Middle frontal gyrus (tissue), 1 donor: ENCODE measurements at regions not wholly inside any gene's neighbourhood (a gene's known extent, or its start where the extent isn't known, plus 50 kb on each side); places are given as distances from the start of the nearest gene placed in this dataset.

Experiments
- DNase-seq: peaks from one replicate; pipeline ENCODE4 v3.0.0-alpha.2; 2015; ENCODE audit warnings: low spot score; ENCODE audit errors: extremely low spot score

DNA sequence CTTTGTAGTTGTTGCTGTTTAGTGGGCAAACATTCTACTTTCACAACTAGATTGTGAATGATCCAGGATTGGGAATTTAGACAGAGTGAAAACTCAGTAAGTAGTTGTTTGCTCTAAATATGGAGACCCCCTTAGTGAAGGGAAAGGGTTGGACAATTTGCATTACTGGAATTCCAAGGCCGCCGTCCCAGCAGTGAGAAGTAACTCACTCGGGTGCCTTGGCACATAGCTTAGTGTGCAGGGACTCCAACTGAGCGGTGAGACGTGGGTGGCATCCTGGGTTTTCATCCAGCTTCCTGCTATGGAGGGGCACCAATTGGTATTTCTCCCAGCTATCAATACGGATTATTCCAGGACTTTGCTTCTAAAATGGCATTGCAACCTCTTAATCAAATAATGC is 69.7 kb upstream of the FCN1 start:
- no peak for DNase-seq

DNA sequence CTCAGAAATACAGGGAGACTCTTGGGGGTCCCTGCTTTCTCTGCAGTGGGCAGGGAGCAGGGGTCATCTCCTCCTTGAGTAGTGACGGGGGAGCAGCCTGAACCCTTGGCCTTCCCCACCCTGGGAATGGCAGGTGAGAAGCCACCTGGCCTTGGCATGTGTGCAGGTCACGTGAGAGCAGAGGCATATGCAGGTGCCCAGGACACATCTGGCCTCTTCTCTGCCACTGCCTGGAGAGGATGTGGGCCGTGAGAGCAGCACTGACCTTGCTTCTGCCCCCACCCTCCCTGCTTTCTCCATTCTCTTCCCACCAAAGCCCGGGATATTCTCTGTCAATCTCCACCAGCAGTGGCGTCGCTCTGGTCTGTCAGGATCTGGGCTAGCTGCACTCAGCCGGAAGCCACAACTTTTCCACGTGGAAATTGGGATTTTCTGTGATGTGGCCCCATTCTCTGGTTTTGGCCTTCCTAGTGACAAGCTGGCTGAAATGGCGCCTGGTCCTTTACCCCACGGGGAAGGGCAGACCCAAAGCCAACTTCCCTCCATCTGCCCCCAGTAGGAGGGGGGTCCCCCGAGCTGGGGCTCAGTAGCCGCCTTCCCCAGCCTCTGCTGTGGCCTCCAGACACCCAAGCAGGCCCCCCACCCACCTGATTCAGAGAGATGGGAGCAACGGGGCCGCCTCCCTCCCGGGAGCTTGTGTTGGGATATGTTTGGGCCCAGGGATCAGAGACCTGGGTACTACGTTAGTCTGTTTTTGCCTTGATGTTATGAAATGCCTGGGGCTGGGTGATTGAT is 70.4 kb upstream of the FCN1 start:
- DNase-seq: no peak

DNA sequence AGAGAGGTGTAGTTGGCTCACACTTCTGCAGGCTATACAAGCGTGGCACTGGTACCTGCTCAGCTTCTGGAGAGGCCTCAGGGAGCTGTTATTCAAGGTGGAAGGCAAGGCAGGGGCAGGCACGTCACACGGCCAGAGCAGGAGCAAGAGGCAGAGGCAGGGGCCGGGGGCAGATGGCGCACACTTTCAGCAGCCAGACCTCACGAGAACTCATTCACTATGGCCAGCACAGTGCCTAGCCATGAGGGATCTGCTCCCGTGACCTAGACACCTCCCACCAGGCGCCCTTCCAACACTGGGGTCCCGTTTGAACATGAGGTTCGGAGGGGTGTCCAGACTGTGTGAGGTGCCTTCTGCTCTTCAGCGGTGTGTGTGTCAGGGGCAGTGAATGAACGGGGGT is 71.0 kb upstream of the FCN1 start:
- no peak for DNase-seq

DNA sequence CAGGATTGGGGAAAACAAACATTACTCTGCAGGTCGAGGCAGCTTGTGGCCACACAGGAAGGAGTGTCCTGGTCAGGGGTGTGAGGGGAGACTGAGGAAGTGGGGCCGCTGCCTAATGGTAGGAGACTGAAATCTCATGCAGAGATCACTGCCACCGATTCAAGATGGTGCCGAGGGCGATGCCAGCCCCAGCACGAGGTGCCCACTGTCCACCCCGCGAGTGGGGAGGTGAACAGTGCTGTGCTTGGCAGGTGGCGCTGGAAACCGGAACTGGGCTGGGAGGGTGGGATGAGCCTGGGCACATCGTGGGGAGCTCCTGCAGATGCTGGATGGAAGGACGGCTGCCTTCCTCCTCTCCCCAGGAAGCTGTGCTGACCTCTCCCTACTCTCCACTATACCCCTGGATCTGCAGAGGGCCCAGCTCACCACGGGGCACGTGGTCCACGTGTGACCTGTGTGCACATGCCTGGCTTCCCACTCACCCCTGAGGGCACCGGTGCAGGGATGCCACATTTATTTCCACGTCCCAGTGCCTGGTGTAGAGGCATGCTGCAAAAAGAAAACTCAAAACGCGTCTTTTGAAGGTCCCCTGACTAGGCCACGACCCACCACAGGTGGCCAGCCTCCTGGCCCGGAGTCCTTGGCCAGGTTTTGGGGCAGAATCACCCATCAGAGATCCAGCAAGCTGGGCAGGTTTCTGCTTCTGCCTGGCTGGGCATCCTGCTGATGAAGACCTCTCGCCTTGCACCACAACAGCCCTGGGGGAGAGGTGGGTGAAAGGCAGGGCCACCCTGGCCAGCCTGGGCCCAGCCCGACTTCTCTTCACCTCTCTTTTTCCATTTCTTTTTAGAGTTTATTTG is 71.7 kb upstream of the FCN1 start:
- no peak for DNase-seq

DNA sequence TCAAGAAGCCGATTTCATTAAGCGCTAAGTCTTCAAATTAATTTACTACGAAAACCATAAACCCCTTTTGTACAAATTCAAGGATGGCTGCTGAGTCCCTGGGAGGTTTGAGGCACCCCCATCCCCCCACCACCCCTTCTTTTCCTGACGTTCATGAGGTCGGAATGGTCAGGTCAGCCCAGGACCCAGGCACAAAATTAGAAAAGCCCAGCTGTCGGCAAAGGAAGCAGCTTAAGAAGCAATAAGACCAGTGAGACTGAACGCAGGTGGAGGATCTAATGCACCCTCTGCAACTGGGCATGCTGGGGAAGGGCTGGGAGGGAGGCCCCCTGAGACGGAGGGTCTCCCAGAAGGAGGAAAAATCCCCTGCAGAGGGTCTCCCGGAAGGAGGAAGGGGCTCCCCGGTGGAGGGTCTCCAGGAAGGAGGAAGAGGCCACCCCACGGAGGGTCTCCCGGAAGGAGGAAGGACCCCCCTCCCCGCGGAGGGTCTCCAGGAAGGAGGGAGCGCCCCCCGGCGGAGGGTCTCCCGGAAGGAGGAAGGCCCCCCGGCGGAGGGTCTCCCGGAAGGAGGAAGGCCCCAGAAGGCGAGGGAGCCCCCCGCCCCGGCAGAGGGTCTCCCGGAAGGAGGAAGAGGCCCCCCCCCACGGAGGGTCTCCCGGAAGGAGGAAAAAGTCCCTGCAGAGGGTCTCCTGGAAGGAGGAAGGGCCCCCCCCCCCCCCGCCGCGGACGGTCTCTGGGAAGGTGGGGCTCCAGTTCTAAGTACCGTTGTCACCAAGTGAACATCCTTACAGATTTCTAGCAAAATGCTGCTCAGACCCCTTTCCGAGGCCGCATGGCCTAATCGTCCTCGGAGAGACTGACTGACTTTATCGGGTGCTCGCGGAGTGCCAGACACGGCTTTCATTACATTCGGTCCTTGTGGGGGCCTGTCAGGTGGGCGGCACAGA is 74.4 kb upstream of the FCN1 start:
- no peak for DNase-seq

DNA sequence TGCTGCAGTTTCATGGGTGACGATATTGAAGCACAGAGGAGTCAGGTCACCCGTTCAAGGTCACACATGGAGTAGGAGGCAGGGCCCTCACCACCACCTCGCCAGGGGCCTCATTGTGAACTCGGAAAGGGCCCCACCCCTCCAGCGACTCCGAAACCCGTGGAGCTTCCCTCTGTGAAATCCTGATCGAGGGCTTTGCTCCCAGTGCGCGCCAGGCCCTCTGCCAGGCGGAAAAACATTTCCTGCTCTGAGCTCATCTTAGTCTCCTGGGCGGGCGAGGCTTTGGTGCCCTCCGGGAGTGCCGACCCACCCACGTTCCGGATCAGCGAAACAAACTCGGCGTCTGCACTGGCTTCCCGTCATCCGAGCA is 75.0 kb upstream of the FCN1 start:
- no peak for DNase-seq

DNA sequence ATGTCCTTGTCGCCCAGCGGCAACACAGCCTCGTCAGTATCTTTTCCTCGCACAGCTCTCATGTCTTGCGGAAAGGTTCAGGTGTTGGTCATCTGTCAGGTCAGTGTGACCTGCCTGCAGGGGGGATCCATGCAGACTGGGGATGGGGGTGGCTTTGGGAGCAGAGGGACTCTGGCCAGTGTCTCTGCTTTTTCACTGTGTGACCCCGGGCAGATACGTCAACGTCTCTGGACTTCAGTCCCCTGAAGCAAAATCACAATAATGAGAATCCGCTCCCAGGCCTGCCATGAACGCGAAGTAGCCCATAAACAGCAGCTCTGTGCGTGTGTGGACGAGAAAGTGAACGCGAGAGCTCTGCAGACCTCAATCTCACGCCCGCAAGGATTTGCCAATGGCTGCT is 75.7 kb upstream of the FCN1 start:
- no peak for DNase-seq

DNA sequence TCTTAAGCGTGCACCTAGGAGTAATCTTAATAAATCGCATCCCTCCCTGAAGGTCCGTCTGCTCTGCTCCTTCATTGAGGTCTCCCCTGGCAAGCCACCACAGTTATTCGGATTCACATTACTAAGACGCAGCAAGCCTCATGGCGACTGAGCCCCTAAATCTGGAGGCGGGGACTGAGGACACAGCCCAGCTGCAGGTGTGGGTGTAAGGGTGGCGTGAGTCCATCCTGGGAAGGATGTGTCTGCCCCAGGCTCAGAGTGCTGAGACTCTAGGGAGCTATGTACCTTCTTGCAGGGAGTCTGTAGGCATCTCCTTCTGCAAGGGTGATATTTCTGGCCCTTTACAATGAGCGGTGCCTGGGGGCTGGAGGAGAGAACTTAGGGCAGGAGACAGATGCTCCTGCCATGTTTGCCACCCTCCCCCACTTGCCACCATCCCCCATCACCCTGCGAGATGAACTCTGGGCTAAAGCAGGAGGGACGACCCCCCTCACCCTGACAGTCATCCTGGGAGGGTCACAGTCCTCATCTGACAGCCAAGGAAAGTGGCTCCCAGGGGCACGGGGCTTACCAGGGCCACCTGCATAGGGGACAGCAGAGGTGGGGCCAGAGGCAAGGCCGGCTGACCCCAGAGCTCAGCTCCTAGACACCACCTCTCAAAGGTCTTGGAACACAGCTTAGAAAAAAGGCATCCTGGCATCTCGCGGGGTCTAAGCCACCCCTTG is 76.4 kb upstream of the FCN1 start:
- no peak for DNase-seq

DNA sequence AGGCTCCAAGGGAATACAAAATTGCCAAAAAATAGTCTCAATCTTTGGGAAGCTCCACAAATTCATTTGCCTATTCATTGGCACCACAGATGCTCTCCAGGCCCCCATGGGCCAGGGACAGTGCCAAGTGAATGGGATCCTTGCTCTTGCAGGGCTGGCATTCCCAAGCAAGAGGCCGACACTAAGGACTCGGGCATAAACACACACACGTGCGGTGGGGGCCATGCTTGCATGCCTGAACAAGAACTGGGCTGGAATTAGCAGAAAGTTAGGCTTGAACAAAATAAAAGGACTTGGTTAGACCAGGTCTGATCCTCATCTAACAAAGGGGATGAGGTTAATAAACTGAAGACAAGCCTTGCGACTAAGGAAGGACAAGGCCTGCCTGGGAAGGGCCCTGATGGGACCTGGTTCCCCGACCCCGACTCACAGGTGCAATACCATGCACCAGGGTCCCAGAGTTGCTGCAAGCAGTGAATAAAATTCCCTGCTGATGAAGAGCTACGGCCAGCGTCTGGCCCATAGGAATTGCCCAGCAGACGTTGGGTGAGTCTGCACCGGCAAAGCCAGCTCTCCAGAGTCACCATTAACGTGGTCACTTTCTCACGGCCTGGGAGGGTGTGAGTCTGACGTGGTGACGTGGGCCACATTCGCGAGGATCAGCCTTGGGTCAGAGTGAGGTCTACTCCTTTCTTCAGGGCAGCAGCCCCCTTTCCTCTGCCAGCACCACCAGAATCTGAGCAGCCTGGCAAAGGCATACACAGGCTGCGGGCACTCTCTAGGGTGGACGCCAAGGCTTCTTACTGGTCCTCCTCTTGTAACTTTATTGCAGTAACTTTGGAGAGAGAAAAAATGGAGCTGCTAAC is 77.4 kb upstream of the FCN1 start:
- no peak for DNase-seq

DNA sequence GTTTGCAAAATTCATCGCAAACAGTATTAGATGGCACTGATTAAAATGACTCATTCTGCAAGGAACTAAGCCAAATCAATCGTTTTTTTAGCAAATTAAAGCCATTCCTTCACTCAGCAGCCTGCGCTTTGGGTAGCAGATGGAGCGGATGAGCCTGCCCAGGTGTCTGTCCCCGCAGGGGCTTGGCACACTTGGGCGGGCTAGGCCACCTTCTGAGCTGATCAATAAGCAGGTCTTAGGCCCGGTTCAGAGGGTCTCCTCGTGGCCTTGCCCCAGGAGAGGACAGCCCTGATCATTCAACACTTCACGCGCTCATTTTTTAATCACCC is 78.0 kb upstream of the FCN1 start:
- DNase-seq: no peak

DNA sequence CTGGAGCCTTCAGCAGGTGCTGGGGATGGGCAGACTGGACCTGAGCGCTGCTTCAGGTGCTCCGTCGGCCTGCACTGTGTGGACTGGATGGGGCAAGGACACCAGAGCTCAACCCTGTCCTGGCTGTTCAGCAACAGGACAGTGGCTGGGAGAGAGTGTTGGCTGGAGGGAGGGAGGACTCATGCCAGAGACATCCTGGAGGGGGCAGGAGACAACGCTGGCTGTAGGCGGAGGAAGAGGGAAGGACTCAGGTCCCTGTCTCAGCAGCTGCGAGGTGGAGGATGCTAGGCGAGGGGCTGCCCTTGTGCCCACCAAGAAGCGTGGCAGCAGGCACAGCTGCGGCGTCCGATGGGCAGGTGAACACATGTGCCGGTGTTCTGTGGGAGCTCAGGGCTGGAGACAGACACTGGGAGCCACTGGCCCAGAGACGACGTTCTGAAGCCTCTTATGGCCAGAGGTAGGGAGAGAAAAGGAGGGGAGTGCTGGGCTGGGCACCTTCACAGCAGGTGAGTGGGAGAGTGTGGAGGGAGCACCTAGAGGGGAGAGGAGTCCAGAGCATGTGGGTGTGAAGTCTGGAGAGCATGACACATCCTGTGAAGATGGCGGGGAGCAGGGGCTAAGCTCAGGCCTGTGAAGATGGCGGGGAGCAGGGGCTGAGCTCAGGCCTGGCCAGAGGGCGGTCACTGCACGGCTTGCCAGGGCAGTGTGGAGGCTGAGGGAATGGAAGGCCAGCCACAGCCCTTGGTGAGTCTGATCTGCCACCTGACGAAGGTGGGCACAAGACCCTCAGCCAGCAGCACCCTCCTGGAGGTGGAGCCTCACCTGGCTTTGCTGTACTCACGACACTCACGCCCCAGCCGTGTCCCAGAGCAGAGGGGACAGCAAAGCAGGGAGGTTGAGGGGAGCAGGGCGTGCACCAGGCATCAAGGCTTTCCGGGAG is 79.1 kb upstream of the FCN1 start:
- no peak for DNase-seq

DNA sequence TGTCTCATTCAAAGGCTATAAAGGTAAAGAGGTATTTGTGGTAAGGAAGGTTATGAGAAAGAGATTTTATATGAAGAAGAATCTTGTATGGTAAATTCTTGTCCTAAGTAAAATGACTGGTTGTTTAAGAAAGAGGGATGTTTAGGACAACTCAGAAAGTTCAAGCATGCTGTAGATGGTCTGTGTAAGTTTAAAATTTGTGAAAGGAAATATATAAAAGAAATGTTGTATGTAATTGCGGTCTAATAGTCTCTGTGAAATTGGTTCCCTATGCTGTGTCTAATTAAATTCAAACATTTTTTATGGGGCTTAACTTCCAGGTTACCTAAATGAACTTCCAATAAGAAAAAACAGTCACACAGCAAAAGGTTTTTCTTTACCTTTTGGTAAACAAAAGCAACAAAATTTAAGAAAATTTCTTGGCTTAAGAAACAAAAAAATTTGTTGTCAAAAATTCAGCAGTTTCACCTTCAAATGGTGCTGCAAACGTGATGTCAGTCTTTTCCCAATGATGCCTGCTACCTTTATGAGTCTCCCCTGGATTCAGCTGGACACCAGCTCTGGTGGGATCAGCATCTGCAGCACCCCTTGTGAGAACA is 83.0 kb upstream of the FCN1 start:
- DNase-seq: no peak

DNA sequence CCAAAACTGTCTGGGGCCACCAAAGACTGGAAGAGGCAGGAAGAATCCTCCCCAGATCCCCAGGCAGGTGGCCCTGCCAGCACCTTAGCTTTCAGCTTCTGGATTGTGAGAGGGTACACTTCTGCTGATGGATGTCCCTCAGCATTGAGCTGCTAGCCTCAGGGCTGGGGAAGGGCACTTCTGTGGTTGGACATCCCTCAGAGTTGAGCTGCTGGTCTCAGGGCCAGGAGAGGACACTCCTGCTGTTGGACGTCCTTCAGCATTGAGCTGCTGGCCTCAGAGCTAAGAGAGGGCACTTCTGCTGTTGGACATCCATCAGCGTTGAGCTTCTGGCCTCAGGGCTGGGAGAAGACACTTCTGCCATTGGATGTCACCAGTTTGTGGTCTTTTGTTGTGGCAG is 83.8 kb upstream of the FCN1 start:
- DNase-seq: no peak

DNA sequence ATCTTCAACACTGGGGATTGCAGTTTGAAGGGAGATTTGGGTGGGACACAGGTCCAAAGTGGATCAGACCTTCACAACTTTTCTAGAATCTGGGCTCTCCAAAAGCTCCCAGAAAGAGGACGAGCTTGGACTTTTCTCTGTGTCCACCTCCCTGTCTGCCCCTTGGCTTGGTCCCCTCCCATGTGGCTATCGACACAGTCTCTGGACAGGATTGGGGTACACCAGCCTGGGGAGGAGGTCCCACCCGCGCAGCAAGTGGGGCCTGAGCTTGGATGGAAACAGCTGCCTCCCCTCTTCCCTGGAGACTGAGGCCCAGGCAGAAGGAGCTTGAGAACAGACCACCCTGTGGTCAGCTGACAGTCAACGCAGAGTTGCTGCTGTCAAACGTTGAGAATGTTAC is 84.6 kb upstream of the FCN1 start:
- DNase-seq: no peak

DNA sequence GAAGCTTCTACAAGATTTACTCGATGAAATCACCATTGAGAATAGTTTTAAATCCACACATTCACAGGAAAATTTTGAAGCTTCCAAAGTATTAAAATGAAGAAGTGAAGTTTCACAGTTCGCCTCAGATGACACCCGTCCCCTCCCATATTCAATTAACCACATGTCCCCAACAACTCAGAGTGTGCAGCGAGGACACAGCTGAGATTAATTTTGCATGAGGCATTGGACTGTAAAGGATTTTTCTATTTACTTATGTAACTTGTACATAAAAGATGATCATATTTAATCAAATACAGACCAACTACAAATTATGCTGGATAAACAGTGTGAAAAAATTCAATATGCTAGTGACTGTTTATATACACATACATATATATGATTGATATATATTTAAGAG is 84.7 kb upstream of the OLFM1 start:
- DNase-seq: no peak

DNA sequence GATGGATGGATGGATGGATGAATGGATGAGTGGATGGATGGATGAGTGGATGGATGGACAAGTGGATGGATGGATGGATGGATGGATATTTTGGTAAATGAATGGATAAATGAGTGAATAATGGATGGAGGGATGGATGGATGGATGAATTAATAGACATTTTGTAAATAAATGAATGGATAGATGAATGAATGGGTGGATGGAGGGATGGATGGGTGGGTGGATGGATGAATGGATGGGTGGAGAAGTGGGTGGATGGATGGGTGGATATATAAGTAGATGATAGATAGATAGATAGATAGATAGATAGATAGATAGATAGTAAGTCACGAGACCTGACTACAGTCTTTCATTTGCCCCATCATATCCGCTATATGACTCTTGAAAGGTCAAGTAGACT is 82.7 kb upstream of the OLFM1 start:
- no peak for DNase-seq

DNA sequence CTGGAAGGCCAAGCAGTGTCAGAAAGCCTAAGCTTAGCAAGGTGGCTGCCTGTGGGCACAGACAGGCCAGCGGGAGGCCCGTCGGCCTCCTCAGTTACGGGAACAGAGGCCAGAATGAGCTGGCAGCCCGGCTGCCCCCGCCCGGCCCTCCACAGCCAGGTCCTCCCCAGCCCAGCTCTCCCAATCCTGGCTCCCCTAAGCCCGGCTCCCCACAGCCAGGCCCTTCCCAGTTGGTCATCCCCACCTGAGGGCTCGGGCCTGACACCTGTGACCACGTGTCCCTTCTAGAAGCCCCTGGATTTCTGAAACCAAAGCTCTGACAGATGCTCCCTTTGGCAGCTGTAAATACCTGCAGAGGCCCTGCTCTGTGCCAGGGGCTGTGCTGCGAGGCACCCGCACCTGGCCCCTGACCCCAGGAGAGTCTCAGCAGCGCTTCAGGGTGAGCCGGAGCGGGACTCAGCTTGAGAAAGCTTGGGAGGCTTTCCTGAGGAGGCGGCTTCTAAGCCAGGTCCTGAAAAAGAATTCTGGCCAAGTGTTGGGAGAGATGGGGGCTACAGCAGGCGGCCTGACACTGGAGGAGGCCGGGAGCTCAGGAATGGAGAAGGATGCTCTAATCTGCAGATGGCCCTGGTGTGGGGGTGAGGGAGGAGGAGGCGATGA is 80.4 kb upstream of the OLFM1 start:
- DNase-seq: no peak

DNA sequence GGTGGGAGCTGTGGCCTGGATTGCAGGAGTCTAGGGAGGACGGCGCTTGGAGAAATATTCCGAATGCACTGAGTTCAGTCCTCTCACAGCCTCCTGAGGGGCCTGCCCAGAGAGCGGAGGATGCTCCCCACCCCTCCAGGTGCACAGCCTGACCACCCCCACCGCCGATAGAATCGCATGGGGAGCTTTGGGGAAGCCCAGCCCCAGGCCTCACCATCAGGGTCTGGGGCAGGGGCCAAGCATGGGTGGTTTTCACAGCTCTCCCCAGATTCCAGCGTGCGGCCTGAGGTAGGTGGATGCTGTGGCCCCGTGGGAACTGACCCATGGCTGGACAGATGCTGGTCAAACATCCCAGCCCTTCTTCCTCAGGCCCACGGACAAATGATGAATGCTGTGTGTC is 79.9 kb upstream of the OLFM1 start:
- DNase-seq: no peak
